Transverse colon (tissue), 4 donors: ENCODE measurements at regions not wholly inside any gene's neighbourhood (a gene's known extent, or its start where the extent isn't known, plus 50 kb on each side); places are given as distances from the start of the nearest gene placed in this dataset.

Experiments
- CTCF ChIP-seq, 5 experiments: fragments of 200-600 bp in 3 of 5; fragments of 450-650 bp in 2 of 5; sonication (generic) in 3 of 5; IDR thresholded peaks; 1 replicate in 2 of 5; 2 replicates in 3 of 5; pipeline ENCODE4 v1.5.1; 2016 to 2017; ENCODE audit warnings: antibody characterized with exemption in 5 of 5, inconsistent platforms in 3 of 5, mild to moderate bottlenecking in 2 of 5, moderate library complexity in 1 of 5
- POLR2A ChIP-seq: fragments of 450-650 bp; IDR thresholded peaks from one replicate; pipeline ENCODE4 v1.6.1; 2016; ENCODE audit warnings: antibody characterized with exemption, mild to moderate bottlenecking, moderate library complexity
- POLR2AphosphoS5 ChIP-seq, 3 donors: sonication (generic); formaldehyde crosslinking; IDR thresholded peaks; one replicate each; pipeline ENCODE4 v1.6.1; 2016; ENCODE audit warnings: antibody characterized with exemption in 3 of 3

- TF ChIP-seq CTCF (IDR thresholded peaks at IDR 0.05): no peak
- TF ChIP-seq POLR2AphosphoS5 (IDR thresholded peaks at IDR 0.05): no peak
- no peak for TF ChIP-seq POLR2A
Observed at GRCh38 chr1:226804907-226805759, 65.3 kb upstream of the PSEN2 start.
